NB4 (cell line): ENCODE measurements at regions not wholly inside any gene's neighbourhood (a gene's known extent, or its start where the extent isn't known, plus 50 kb on each side); places are given as distances from the start of the nearest gene placed in this dataset.
A peak's percentile ranks its signal among the peaks of the same experiment; 100 is the strongest.

Source experiments
- DNase-seq: peaks from one replicate; pipeline ENCODE4 v3.0.0; 2010; ENCODE audit warnings: low read depth
- H3K4me3 ChIP-seq: one replicate; pipeline ENCODE4 v1.5.1; 2011; ENCODE audit warnings: mild to moderate bottlenecking, low read depth, low read length, moderate library complexity
- MAX ChIP-seq: IDR thresholded peaks from 2 replicates; pipeline ENCODE4 v1.6.1; 2011; ENCODE audit warnings: low read depth, low read length
- MYC ChIP-seq: IDR thresholded peaks from 2 replicates; pipeline ENCODE4 v1.6.1; 2011; ENCODE audit warnings: low read depth, low read length
- POLR2A ChIP-seq: IDR thresholded peaks from 2 replicates; pipeline ENCODE4 v1.6.1; 2011; ENCODE audit warnings: mild to moderate bottlenecking; ENCODE audit not compliant: insufficient read length; ENCODE audit errors: extremely low read depth
- TF ChIP-seq, protein P1 (sequence below): IDR thresholded peaks from one replicate; pipeline ENCODE4 v1.5.1; 2012; ENCODE audit warnings: low read depth, low read length

GRCh38 chr12:67057072-67057471 is 212.1 kb upstream of the CAND1 start:
- TF ChIP-seq MYC (no peak), POLR2A (no peak)
- H3K4me3 ChIP-seq, result no peak overlapping the region
- no peak for DNase-seq

GRCh38 chr12:67062193-67062592 is 207.0 kb upstream of the CAND1 start:
- no peak overlapping the region for H3K4me3 ChIP-seq
- DNase-seq, result no peak
- no peak for TF ChIP-seq MAX
- TF ChIP-seq POLR2A, result no peak
- no peak for TF ChIP-seq MYC
- TF ChIP-seq, protein P1, sequence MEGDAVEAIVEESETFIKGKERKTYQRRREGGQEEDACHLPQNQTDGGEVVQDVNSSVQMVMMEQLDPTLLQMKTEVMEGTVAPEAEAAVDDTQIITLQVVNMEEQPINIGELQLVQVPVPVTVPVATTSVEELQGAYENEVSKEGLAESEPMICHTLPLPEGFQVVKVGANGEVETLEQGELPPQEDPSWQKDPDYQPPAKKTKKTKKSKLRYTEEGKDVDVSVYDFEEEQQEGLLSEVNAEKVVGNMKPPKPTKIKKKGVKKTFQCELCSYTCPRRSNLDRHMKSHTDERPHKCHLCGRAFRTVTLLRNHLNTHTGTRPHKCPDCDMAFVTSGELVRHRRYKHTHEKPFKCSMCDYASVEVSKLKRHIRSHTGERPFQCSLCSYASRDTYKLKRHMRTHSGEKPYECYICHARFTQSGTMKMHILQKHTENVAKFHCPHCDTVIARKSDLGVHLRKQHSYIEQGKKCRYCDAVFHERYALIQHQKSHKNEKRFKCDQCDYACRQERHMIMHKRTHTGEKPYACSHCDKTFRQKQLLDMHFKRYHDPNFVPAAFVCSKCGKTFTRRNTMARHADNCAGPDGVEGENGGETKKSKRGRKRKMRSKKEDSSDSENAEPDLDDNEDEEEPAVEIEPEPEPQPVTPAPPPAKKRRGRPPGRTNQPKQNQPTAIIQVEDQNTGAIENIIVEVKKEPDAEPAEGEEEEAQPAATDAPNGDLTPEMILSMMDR, result no peak

DNA sequence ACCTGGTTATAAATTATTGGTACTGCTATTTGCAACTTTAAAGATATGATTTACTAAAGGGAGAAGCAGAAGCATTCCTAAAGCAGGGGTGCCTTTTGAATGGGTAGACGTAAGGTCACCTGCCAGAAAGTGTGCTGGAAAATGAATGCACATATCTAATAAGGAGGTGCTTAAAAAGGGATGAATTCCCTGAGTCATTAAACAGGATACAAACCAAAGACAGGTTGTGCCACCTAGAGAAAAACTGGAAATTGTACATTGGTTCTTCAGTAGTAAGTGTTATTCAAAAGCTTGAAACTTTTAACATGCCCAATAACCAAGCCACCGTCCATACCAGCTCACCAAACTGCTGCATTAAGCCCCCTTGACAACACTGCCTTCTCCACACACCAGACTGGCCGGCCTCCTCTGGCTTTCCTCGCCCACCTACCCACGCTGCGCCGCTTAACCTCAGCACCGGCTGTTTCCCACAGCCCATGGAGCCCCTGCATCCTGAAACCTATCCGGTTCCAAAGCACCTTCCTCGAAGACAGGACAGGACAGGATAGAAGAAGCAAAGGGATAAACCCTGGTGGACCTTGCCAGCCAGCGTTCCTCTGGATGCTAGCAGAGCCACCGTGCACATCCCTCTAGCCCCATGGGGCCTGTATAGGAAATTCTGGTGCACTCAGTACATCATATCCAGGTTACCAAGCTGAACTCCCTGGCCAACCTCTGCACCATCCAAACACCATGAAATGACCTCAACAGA is 201.5 kb upstream of the CAND1 start:
- no peak for DNase-seq
- H3K4me3 ChIP-seq, result no peak overlapping the region
- TF ChIP-seq MAX (no peak), POLR2A (no peak), MYC (no peak)
- TF ChIP-seq, protein P1, result no peak

DNA sequence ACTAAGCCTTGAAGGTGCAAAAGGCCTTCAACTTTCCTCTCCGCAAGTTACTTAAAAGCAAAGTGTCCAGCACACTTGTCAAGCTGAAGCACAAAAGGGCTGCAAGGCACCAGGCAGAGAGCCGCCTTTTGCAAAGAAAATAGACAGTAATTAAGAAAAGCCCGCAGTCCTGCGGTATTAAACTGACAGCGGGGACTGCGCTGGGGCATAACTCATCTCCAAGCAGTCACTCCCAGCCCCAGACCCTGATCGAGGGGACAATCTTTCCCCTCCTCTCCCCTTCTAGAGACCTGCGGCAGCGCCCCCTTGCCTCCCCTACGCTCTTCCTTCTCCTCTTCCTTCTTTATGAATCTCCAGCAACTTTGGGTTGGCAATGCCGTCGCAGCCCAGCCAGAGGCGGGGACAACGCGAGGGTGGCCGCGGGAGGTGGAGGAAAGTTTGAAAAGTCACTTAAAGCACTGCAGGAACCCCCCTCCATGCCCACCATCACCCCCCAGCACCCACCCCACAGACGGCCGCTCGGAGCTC is 200.9 kb upstream of the CAND1 start:
- no peak for DNase-seq
- no peak overlapping the region for H3K4me3 ChIP-seq
- TF ChIP-seq, protein P1, result no peak
- no peak for TF ChIP-seq MAX

- DNase-seq, result peak; percentile 24
- TF ChIP-seq POLR2A (no peak), MYC (no peak), MAX (no peak)
- TF ChIP-seq, protein P1, result no peak
- H3K4me3 ChIP-seq, result no peak overlapping the region
Measured at GRCh38 chr12:67068761-67069450, 200.3 kb upstream of the CAND1 start.

GRCh38 chr12:67069451-67070306 is 199.5 kb upstream of the CAND1 start:
- DNase-seq, result peak; percentile 27
- TF ChIP-seq, protein P1, result no peak
- TF ChIP-seq POLR2A, result no peak
- TF ChIP-seq MAX, result no peak
- no peak for TF ChIP-seq MYC

More at GRCh38 chr12:67069451-67070306, 199.5 kb upstream of the CAND1 start:
- no peak overlapping the region for H3K4me3 ChIP-seq
